OCI-LY3 (cell line): ENCODE measurements at regions not wholly inside any gene's neighbourhood (a gene's known extent, or its start where the extent isn't known, plus 50 kb on each side); places are given as distances from the start of the nearest gene placed in this dataset.
"Not testable (repeated sequence)": the region's sequence is repeated elsewhere in the genome, so short reads cannot be mapped to it uniquely, and the experiment has no call there.

Source experiments
- H2AFZ ChIP-seq: fragments of 200-600, 300-600 bp; shearing (Covaris generic); 2 replicates; pipeline ENCODE4 v1.6.0; 2014; ENCODE audit warnings: antibody characterized with exemption, low read depth, low read length
- H3K27ac ChIP-seq: fragments of 200-600, 300-600 bp; sonication (generic); 2 replicates; pipeline ENCODE4 v1.5.1; 2014; ENCODE audit warnings: mild to moderate bottlenecking, low read length, moderate library complexity, mixed read lengths
- H3K27me3 ChIP-seq: fragments of 200-600, 300-600 bp; sonication (generic); 2 replicates; pipeline ENCODE4 v1.6.1; 2014; ENCODE audit warnings: low read depth, low read length, mixed read lengths
- H3K36me3 ChIP-seq: fragments of 200-600, 300-600 bp; sonication (generic); replicated peaks from 2 replicates; pipeline ENCODE3; 2014; ENCODE audit warnings: low read depth, low read length, mixed read lengths
- H3K4me1 ChIP-seq: fragments of 300-600, 200-600 bp; sonication (generic); 2 replicates; pipeline ENCODE4 v1.6.1; 2014; ENCODE audit warnings: low read length, mixed read lengths
- H3K4me2 ChIP-seq: fragments of 200-600, 300-600 bp; sonication (generic); 2 replicates; pipeline ENCODE4 v1.6.1; 2014; ENCODE audit warnings: low read length, mixed read lengths
- H3K4me3 ChIP-seq: fragments of 300-600, 200-600 bp; sonication (generic); 2 replicates; pipeline ENCODE4 v1.5.1; 2014; ENCODE audit warnings: antibody characterized with exemption, mild to moderate bottlenecking, low read length, moderate library complexity
- H3K79me2 ChIP-seq: fragments of 300-600, 200-600 bp; shearing (Covaris generic); 2 replicates; pipeline ENCODE4 v1.6.1; 2014; ENCODE audit warnings: mild to moderate bottlenecking, low read length, mixed read lengths
- H3K9ac ChIP-seq: fragments of 300-600, 200-600 bp; shearing (Covaris generic); 2 replicates; pipeline ENCODE4 v1.6.0; 2014; ENCODE audit warnings: mild to moderate bottlenecking, low read length, moderate library complexity
- H3K9me3 ChIP-seq: fragments of 200-600, 300-600 bp; shearing (Covaris generic); 2 replicates; pipeline ENCODE4 v1.6.1; 2014; ENCODE audit warnings: low read length, mixed read lengths; ENCODE audit not compliant: insufficient read depth
- H4K20me1 ChIP-seq: fragments of 200-600, 300-600 bp; sonication (generic); 2 replicates; pipeline ENCODE4 v1.6.1; 2016; ENCODE audit warnings: low read length, mixed read lengths; ENCODE audit not compliant: insufficient read depth
- EZH2phosphoT487 ChIP-seq: fragments of 200-600 bp; shearing (Covaris generic); IDR thresholded peaks from 2 replicates; pipeline ENCODE4 v1.6.1; 2018; ENCODE audit warnings: antibody characterized with exemption, mixed run types, low read depth
- TF ChIP-seq, protein P1 (sequence below): fragments of 200-600, 300-600 bp; sonication (generic); IDR thresholded peaks from 2 replicates; pipeline ENCODE4 v1.5.1; 2014; ENCODE audit warnings: antibody characterized with exemption, low read length, low read depth

DNA sequence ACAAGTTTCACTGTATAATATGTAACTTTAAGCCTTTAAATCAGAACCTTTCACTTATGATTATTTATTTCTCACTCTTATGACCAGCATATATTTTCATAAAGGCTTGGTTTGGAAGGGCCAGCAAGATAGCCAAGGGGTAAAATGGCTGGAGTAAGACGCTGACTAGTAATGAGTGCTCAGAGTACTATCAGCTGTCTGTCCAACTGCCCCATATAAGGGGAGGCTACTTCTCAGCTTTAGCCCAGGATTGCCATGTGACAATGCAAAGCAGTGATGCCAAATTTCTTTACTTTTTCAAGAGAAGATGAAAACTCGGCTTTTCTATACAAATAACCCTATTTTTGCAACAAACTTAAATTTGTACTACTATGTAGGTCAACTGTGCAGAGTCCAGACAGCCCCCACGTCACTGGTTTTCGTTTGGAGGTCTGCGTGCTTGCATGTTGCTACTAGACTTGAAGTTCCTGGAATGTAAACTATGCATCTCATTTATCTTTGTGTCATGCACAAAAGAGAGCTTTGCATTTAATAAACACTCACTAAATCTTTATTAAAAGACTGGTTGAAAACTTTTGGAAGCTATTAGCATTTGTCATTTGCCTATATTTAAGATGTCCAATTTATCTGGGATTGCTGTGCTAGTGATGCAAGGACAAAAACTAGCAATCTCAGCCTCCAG lies 110.4 kb downstream of the TNFSF18 start:
- Histone ChIP-seq H3K27me3 (no peaks in the 10 kb centered on the region), H3K4me1 (peaks cover 12% of the 10 kb centered on the region), H3K4me2 (no peak overlapping the region), H3K36me3 (peaks cover 4% of the 10 kb centered on the region), H3K4me3 (no peak overlapping the region), H3K79me2 (no peaks in the 10 kb centered on the region), H2AFZ (no peak overlapping the region), H3K9me3 (no peaks in the 10 kb centered on the region), H4K20me1 (no peaks in the 10 kb centered on the region), H3K9ac (no peak overlapping the region), H3K27ac (no peak overlapping the region)
- TF ChIP-seq EZH2phosphoT487: no peak
- TF ChIP-seq, protein P1, sequence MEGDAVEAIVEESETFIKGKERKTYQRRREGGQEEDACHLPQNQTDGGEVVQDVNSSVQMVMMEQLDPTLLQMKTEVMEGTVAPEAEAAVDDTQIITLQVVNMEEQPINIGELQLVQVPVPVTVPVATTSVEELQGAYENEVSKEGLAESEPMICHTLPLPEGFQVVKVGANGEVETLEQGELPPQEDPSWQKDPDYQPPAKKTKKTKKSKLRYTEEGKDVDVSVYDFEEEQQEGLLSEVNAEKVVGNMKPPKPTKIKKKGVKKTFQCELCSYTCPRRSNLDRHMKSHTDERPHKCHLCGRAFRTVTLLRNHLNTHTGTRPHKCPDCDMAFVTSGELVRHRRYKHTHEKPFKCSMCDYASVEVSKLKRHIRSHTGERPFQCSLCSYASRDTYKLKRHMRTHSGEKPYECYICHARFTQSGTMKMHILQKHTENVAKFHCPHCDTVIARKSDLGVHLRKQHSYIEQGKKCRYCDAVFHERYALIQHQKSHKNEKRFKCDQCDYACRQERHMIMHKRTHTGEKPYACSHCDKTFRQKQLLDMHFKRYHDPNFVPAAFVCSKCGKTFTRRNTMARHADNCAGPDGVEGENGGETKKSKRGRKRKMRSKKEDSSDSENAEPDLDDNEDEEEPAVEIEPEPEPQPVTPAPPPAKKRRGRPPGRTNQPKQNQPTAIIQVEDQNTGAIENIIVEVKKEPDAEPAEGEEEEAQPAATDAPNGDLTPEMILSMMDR: no peak

DNA sequence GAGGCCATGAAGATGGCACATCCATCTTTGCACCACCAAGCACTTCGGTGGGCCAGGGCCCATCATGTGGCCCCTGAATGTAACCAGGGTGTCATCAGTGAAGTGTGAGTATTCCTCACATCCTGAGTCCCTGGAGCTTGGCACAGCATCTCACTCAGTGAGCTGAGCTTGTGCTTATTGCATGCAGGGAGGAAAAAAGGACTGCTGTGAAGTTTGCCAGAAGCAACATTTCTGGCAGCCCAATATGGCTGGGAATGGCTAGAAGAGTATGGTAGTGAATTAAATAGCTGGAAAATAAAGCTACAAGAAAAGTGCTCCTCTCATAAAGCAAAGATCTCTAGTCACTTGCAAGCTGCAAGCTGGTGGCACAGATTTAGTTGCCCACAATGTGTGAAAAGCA lies 109.3 kb downstream of the TNFSF18 start:
- Histone ChIP-seq H3K4me1 (peaks cover 12% of the 10 kb centered on the region), H3K9me3 (no peaks in the 10 kb centered on the region), H3K4me3 (no peak overlapping the region), H3K27me3 (no peaks in the 10 kb centered on the region), H4K20me1 (no peaks in the 10 kb centered on the region), H3K27ac (no peak overlapping the region), H3K79me2 (no peaks in the 10 kb centered on the region), H2AFZ (no peak overlapping the region), H3K36me3 (peaks cover 4% of the 10 kb centered on the region), H3K9ac (no peak overlapping the region), H3K4me2 (no peak overlapping the region)
- TF ChIP-seq EZH2phosphoT487: no peak
- TF ChIP-seq, protein P1: no peak

DNA sequence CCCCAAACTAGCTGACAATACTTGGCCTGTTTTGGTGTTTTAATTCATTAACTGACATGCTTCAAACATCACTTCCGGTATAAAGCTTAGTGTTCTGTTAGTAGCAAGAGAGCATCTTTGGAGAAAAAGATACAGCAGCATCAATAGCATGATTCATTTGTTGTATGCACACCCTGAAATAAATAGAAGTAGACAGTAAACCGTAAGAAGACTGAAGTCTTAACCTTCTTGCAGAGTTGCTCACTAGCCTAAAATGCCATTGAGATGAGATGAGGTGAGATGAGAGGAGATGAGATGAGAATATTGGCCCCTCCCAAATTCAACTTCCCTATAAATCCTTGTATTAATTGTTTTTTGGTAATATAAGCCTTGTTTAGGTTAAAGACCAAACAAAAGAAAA lies 108.8 kb downstream of the TNFSF18 start:
- H3K9me3 ChIP-seq: no peaks in the 10 kb centered on the region
- TF ChIP-seq, protein P1: no peak
- TF ChIP-seq EZH2phosphoT487: no peak
- no peak overlapping the region for H3K4me3 ChIP-seq
- no peaks in the 10 kb centered on the region for H3K79me2 ChIP-seq
- H3K36me3 ChIP-seq: peaks cover 4% of the 10 kb centered on the region
- no peaks in the 10 kb centered on the region for H3K27me3 ChIP-seq
- no peak overlapping the region for H3K9ac ChIP-seq
- H4K20me1 ChIP-seq: no peaks in the 10 kb centered on the region
- no peak overlapping the region for H3K4me2 ChIP-seq
- H3K27ac ChIP-seq: no peak overlapping the region
- H3K4me1 ChIP-seq: peaks cover 13% of the 10 kb centered on the region
- H2AFZ ChIP-seq: no peak overlapping the region

DNA sequence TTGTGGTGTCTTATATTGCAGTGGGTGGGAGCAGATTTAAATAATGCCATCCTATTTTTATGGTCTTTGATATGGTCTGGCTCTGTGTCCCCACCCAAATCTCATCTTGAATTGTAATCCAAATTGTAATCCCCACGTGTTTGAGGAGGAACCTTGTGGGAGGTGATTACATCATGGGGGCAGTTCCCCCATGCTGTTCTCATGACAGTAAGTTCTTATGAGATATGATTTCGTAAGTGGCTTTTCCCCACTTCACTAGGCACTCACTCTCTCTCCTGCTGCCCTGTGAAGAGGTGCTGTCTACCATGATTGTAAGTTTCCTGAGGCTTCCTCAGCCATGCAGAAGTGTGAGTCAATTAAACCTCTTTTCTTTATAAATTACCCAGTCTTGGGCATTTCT lies 107.6 kb downstream of the TNFSF18 start:
- not testable (repeated sequence) for H2AFZ ChIP-seq, H3K27ac ChIP-seq, H3K36me3 ChIP-seq, H3K4me2 ChIP-seq, H3K4me3 ChIP-seq, H3K79me2 ChIP-seq, H3K9me3 ChIP-seq, H3K27me3 ChIP-seq, H4K20me1 ChIP-seq, H3K9ac ChIP-seq
- H3K4me1 ChIP-seq: peaks cover 19% of the 10 kb centered on the region
